Ovary (tissue), 3 donors: ENCODE measurements at regions not wholly inside any gene's neighbourhood (a gene's known extent, or its start where the extent isn't known, plus 50 kb on each side); places are given as distances from the start of the nearest gene placed in this dataset.

Experiments
- CTCF ChIP-seq, 3 donors: fragments of 450-650 bp in 2 of 3; fragments of 200-600 bp in 1 of 3; IDR thresholded peaks; one replicate each; pipeline versions ENCODE4 v1.5.1 to v1.8.0; 2016 to 2022; ENCODE audit warnings: antibody characterized with exemption in 3 of 3, mild to moderate bottlenecking in 1 of 3
- POLR2A ChIP-seq: fragments of 450-650 bp; IDR thresholded peaks from one replicate; pipeline ENCODE4 v1.6.1; 2017; ENCODE audit warnings: antibody characterized with exemption, mild to moderate bottlenecking, moderate library complexity
- donor health status: DM: no; HTN: no; CAD: no.

- TF ChIP-seq CTCF (IDR thresholded peaks at IDR 0.05) (no peak), POLR2A (no peak)
Measured at GRCh38 chr5:169390265-169390664, 89.3 kb upstream of the SLIT3 start.
